PC-9 (cell line): ENCODE measurements at regions not wholly inside any gene's neighbourhood (a gene's known extent, or its start where the extent isn't known, plus 50 kb on each side); places are given as distances from the start of the nearest gene placed in this dataset.

ENCODE experiments used
- EZH2 ChIP-seq: fragments of 200-600 bp; sonication (generic); IDR thresholded peaks from 2 replicates; pipeline ENCODE4 v1.8.0; 2017; ENCODE audit warnings: antibody characterized with exemption, low read depth
- TF ChIP-seq, protein P1 (sequence below): fragments of 200-600 bp; sonication (generic); conservative IDR thresholded peaks from 2 replicates; pipeline ENCODE4 v1.6.1; 2017; ENCODE audit warnings: mixed run types, antibody characterized with exemption, mild to moderate bottlenecking, moderate library complexity

DNA sequence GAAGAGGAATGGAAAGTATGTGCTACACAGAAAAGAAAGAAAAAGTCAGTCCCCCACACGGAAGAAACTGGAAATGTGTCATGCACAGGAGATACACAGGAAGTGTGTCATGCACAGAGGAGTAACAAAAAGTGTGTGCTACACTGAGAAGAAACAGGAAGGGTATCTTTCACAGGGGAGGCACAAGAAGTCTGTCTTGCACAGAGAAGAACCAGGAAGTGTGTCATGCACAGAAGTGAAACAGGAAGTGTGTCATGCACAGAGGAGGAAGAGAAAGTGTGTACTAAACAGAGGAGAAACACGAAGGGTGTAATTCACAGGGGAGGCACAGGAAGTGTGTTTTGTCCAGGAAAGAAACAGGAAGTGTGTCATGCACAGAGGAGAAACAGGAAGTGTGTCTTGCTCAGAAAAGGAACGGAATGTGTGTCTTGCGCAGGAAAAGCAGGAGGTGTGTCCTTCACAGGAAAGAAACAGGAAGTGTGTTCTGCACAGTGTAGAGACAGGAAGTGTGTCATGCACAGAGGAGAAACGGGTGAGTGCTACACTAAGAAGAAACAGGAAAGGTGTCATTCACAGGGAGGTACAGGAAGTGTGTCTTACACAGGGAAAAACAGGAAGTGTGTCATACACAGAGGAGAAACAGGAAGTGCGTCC lies 527.2 kb upstream of the PRKX start:
- TF ChIP-seq, protein P1, sequence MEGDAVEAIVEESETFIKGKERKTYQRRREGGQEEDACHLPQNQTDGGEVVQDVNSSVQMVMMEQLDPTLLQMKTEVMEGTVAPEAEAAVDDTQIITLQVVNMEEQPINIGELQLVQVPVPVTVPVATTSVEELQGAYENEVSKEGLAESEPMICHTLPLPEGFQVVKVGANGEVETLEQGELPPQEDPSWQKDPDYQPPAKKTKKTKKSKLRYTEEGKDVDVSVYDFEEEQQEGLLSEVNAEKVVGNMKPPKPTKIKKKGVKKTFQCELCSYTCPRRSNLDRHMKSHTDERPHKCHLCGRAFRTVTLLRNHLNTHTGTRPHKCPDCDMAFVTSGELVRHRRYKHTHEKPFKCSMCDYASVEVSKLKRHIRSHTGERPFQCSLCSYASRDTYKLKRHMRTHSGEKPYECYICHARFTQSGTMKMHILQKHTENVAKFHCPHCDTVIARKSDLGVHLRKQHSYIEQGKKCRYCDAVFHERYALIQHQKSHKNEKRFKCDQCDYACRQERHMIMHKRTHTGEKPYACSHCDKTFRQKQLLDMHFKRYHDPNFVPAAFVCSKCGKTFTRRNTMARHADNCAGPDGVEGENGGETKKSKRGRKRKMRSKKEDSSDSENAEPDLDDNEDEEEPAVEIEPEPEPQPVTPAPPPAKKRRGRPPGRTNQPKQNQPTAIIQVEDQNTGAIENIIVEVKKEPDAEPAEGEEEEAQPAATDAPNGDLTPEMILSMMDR: no peak
- no peak for TF ChIP-seq EZH2
